ENCODE measurements at regions not wholly inside any gene's neighbourhood (a gene's known extent, or its start where the extent isn't known, plus 50 kb on each side); places are given as distances from the start of the nearest gene placed in this dataset.
"Not testable (repeated sequence)": the region's sequence is repeated elsewhere in the genome, so short reads cannot be mapped to it uniquely, and the experiment has no call there.

DNA sequence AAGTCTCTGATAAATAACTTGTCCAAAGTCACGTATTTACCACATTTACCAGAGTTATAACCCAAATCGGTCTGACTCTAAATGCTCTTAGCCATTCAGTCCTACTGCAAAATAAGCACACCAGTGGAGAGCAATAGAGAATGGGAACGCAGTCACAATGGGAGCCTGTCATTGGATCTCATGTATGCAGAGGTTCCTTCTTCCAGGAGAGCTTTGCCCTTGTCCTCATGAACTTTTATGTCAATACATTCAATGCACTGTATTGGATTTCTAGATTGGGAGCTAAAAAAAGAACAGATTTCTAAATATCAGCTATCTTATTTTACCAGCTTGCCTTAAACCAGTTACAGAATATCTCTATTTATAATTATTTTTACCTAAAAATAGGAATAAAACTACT lies 149.1 kb upstream of the CXXC4 start:
- no peaks in the 10 kb centered on the region for H3K36me3 ChIP-seq (ENCODE audit: control insufficient read depth, insufficient read depth, low read length)
- no peak overlapping the region for H3K27ac ChIP-seq (ENCODE audit: low read length)
- no peak overlapping the region for H3K4me3 ChIP-seq (ENCODE audit: low read length)
- no peak for DNase-seq
- no peaks in the 10 kb centered on the region for H3K4me1 ChIP-seq (ENCODE audit: control insufficient read depth, insufficient read depth, low read length)
- H3K9me3 ChIP-seq (ENCODE audit: control insufficient read depth, low read depth, low read length), result no peaks in the 10 kb centered on the region
- no peaks in the 10 kb centered on the region for H3K27me3 ChIP-seq (ENCODE audit: control insufficient read depth, insufficient read depth, low read length)
- WGBS (ENCODE audit: insufficient coverage, low lambda C conversion rate), result no CpG with 5 or more reads among the region's 3 CpGs

DNA sequence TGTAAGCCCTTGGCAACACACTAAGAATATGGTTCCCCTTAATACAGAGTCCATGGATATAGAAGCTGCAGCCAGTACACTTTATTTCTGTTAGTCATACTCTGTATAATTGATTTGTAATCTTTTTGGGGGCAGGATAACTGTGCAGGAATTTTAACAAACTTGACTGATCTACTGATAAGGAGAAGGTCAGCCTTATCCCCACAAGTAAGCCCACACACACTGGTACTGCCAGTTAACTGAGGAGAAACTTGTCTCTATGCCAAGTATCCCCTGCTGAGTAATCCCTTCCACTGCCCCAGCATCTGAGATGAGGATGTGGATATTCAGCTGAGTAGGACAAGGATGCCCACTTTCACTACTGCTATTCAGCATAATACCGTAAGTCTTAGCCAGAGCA lies 154.9 kb upstream of the CXXC4 start:
- no peaks in the 10 kb centered on the region for H3K4me1 ChIP-seq (ENCODE audit: control insufficient read depth, insufficient read depth, low read length)
- no peaks in the 10 kb centered on the region for H3K27me3 ChIP-seq (ENCODE audit: control insufficient read depth, insufficient read depth, low read length)
- no CpG with 5 or more reads among the region's 1 CpG for WGBS (ENCODE audit: insufficient coverage, low lambda C conversion rate)
- DNase-seq, result no peak
- H3K9me3 ChIP-seq (ENCODE audit: control insufficient read depth, low read depth, low read length), result no peaks in the 10 kb centered on the region
- no peak overlapping the region for H3K4me3 ChIP-seq (ENCODE audit: low read length)
- no peak overlapping the region for H3K27ac ChIP-seq (ENCODE audit: low read length)
- H3K36me3 ChIP-seq (ENCODE audit: control insufficient read depth, insufficient read depth, low read length), result no peaks in the 10 kb centered on the region

DNA sequence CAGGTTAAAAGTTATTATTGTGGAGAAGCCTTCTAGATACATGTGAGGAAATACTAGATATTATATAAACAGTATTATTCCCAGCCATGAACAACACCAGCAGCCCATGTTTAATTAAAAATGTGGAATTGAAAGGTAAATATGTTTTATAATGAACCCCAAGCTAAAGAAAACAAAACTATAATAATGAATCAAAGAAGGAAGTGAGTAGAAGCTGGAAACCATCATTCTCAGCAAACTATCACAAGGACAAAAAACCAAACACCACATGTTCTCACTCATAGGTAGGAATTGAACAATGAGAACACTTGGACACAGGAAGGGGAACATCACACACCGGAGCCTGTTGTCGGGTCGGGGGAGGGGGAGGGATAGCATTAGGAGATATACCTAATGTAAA lies 167.6 kb upstream of the CXXC4 start:
- H3K4me1 ChIP-seq (ENCODE audit: control insufficient read depth, insufficient read depth, low read length); H3K36me3 ChIP-seq (ENCODE audit: control insufficient read depth, insufficient read depth, low read length); DNase-seq; H3K27ac ChIP-seq (ENCODE audit: low read length); H3K27me3 ChIP-seq (ENCODE audit: control insufficient read depth, insufficient read depth, low read length); H3K4me3 ChIP-seq (ENCODE audit: low read length); H3K9me3 ChIP-seq (ENCODE audit: control insufficient read depth, low read depth, low read length): not testable (repeated sequence)
- WGBS (ENCODE audit: insufficient coverage, low lambda C conversion rate), result no CpG with 5 or more reads among the region's 3 CpGs

DNA sequence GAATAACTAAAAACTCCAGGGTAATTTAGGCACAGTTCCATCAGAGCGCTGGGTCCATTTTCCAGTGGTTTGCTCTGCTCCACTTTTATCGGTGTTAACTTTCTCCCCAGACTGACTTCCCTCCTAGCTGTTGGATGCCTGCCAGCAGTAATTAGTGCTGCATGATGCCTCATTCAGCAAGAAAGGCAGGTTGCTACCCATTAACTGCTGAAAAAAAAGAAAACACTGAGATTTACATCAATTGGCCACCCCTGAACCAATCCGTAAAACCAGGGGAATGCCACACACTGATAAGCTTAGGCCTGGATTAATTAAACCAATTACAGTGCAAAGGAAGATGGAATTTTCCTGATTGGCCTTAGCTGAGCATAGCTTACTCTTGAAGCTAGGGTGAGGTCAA lies 182.4 kb upstream of the CXXC4 start:
- peak; percentile 16 to 37 for DNase-seq

DNA sequence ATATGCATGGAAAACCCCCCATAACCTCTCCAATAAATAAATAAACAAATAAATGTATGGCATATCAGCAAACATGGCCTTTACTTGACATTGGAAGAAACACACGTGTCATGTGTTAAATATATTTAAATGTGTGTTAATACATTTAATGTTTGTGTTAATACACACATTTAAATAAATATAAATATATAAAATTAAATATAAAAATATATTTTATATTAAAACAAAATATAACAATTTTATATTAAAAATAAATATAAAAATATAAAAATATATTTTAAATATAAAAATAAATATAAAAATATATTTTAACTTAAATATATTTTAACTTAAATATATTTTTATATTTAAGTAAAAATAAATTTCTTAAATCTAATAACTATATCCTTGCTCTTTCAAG lies 187.6 kb upstream of the CXXC4 start:
- Histone ChIP-seq H3K27me3 (ENCODE audit: control insufficient read depth, insufficient read depth, low read length) (no peaks in the 10 kb centered on the region), H3K4me1 (ENCODE audit: control insufficient read depth, insufficient read depth, low read length) (no peaks in the 10 kb centered on the region), H3K36me3 (ENCODE audit: control insufficient read depth, insufficient read depth, low read length) (no peaks in the 10 kb centered on the region), H3K9me3 (ENCODE audit: control insufficient read depth, low read depth, low read length) (no peaks in the 10 kb centered on the region), H3K4me3 (ENCODE audit: low read length) (no peak overlapping the region), H3K27ac (ENCODE audit: low read length) (no peak overlapping the region)
- no peak for DNase-seq
- no CpG with 5 or more reads among the region's 1 CpG for WGBS (ENCODE audit: insufficient coverage, low lambda C conversion rate)

More for the DNA sequence above, 182.4 kb upstream of the CXXC4 start:
- 60% methylated on average over 1 of the region's 3 CpGs for WGBS (ENCODE audit: insufficient coverage, low lambda C conversion rate)
- Histone ChIP-seq H3K36me3 (ENCODE audit: control insufficient read depth, insufficient read depth, low read length) (no peaks in the 10 kb centered on the region), H3K27ac (ENCODE audit: low read length) (no peak overlapping the region), H3K9me3 (ENCODE audit: control insufficient read depth, low read depth, low read length) (no peaks in the 10 kb centered on the region), H3K4me1 (ENCODE audit: control insufficient read depth, insufficient read depth, low read length) (no peaks in the 10 kb centered on the region), H3K4me3 (ENCODE audit: low read length) (no peak overlapping the region), H3K27me3 (ENCODE audit: control insufficient read depth, insufficient read depth, low read length) (no peaks in the 10 kb centered on the region)

DNA sequence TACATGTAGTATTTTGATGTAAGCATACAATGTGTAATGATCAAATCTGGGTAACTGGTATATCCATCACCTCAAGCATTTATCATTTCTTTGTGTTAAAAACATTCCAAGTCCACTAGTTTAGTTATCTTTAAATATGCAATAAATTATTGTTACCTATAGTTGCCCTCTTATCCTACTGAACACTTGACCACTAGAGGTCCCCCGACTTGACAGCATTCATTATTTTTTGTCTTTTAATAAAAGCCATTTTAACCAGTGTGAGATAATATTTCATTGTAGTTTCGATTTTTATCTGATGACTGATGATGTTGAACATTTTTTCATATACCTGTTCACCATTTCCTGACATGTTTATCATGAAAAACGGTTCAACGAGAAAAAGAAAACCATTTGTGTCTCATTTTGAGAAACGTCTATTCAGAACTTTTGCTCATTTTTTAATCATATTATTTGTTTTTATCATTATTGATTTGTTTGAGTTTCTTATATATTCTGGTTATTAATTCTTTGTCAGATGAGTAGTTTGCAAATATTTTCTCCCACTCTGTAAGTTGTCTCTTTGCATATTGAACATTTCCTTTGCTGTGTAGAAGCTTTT lies 199.0 kb upstream of the CXXC4 start:
- 90% methylated on average over 2 of the region's 5 CpGs for WGBS (ENCODE audit: insufficient coverage, low lambda C conversion rate)
- no peaks in the 10 kb centered on the region for H3K9me3 ChIP-seq (ENCODE audit: control insufficient read depth, low read depth, low read length)
- DNase-seq, result no peak

DNA sequence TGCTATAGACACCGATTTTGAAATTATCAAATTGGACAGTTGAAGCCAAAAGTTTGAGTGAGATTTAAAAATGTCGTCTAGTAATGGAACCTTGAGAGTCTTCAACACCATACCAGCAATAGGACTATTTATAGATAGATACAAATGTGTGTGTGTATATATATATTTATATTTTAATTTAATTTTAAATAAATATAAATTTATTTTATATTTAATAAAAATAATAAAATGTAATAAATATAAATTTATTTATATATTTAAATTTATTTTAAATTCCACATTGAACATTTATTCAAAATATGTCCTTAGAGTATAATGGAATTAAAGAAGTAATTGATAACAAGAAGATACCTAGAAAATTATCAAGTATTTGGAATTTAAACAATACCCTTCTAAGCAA lies 221.9 kb upstream of the CXXC4 start:
- WGBS (ENCODE audit: insufficient coverage, low lambda C conversion rate), result no CpG with 5 or more reads among the region's 2 CpGs
- H3K27ac ChIP-seq (ENCODE audit: low read length), result no peak overlapping the region
- H3K27me3 ChIP-seq (ENCODE audit: control insufficient read depth, insufficient read depth, low read length), result no peaks in the 10 kb centered on the region
- no peaks in the 10 kb centered on the region for H3K4me1 ChIP-seq (ENCODE audit: control insufficient read depth, insufficient read depth, low read length)
- no peaks in the 10 kb centered on the region for H3K36me3 ChIP-seq (ENCODE audit: control insufficient read depth, insufficient read depth, low read length)
- DNase-seq, result no peak
- no peaks in the 10 kb centered on the region for H3K9me3 ChIP-seq (ENCODE audit: control insufficient read depth, low read depth, low read length)
- no peak overlapping the region for H3K4me3 ChIP-seq (ENCODE audit: low read length)

More for the DNA sequence above, 199.0 kb upstream of the CXXC4 start:
- Histone ChIP-seq H3K27ac (ENCODE audit: low read length) (no peak overlapping the region), H3K4me3 (ENCODE audit: low read length) (no peak overlapping the region), H3K36me3 (ENCODE audit: control insufficient read depth, insufficient read depth, low read length) (no peaks in the 10 kb centered on the region), H3K4me1 (ENCODE audit: control insufficient read depth, insufficient read depth, low read length) (no peaks in the 10 kb centered on the region), H3K27me3 (ENCODE audit: control insufficient read depth, insufficient read depth, low read length) (no peaks in the 10 kb centered on the region)

- H3K4me3 ChIP-seq (ENCODE audit: low read length), result no peak overlapping the region
- no peak overlapping the region for H3K27ac ChIP-seq (ENCODE audit: low read length)
- whole genome bisulfite sequencing (ENCODE audit: insufficient coverage, low lambda C conversion rate), result 50% methylated on average over 2 of the region's 4 CpGs
- no peaks in the 10 kb centered on the region for H3K4me1 ChIP-seq (ENCODE audit: control insufficient read depth, insufficient read depth, low read length)
- H3K9me3 ChIP-seq (ENCODE audit: control insufficient read depth, low read depth, low read length), result no peaks in the 10 kb centered on the region
- no peaks in the 10 kb centered on the region for H3K36me3 ChIP-seq (ENCODE audit: control insufficient read depth, insufficient read depth, low read length)
- no peak for DNase-seq
- no peaks in the 10 kb centered on the region for H3K27me3 ChIP-seq (ENCODE audit: control insufficient read depth, insufficient read depth, low read length)
These were observed 225.0 kb upstream of the CXXC4 start for GRCh38 chr4:104719539-104720230.

DNA sequence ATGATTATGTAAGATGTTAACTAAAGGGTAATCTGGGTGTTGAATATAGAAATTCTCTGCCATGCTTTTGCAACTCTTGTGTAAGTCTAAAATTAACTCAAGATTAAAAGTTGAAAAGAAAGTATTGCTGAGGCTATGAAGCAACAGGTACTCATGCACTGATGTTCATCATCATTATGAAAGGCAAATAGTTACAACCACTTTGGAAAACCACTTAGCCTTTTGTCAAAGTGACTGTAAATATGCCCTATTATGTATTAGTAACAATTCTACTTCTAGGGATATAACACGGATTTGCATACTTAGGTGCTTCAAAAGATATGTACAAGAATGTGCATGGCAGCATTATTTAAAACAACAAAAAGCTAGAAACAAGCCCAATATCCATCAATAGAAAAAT lies 227.8 kb upstream of the CXXC4 start:
- Histone ChIP-seq H3K36me3 (ENCODE audit: control insufficient read depth, insufficient read depth, low read length) (no peaks in the 10 kb centered on the region), H3K4me3 (ENCODE audit: low read length) (no peak overlapping the region), H3K4me1 (ENCODE audit: control insufficient read depth, insufficient read depth, low read length) (no peaks in the 10 kb centered on the region), H3K9me3 (ENCODE audit: control insufficient read depth, low read depth, low read length) (no peaks in the 10 kb centered on the region), H3K27me3 (ENCODE audit: control insufficient read depth, insufficient read depth, low read length) (no peaks in the 10 kb centered on the region), H3K27ac (ENCODE audit: low read length) (no peak overlapping the region)
- no peak for DNase-seq
- no CpG with 5 or more reads among the region's 1 CpG for WGBS (ENCODE audit: insufficient coverage, low lambda C conversion rate)

DNA sequence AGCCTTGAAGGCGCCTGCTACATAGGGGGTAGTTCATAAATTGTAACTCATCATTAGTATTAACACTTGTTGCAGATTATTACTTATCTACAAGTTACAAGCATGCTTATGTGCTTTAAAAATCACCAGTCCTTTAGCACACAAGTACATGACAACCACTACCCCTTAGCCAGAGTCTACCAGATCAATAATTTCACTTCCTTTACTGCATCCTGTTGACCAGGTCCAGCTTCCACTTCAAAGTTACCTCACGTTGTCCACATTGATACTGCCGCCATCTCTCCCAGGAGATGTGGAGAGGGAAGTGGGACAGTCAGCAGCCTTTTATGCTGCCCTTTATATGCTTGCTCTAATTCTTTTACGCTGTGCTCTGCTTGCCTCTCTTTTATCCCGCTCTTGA lies 231.3 kb upstream of the CXXC4 start:
- Histone ChIP-seq H3K27ac (ENCODE audit: low read length) (no peak overlapping the region), H3K9me3 (ENCODE audit: control insufficient read depth, low read depth, low read length) (no peaks in the 10 kb centered on the region), H3K4me3 (ENCODE audit: low read length) (no peak overlapping the region), H3K27me3 (ENCODE audit: control insufficient read depth, insufficient read depth, low read length) (no peaks in the 10 kb centered on the region), H3K4me1 (ENCODE audit: control insufficient read depth, insufficient read depth, low read length) (no peaks in the 10 kb centered on the region), H3K36me3 (ENCODE audit: control insufficient read depth, insufficient read depth, low read length) (no peaks in the 10 kb centered on the region)
- 100% methylated on average over 1 of the region's 5 CpGs for WGBS (ENCODE audit: insufficient coverage, low lambda C conversion rate)
- DNase-seq, result no peak

- no peaks in the 10 kb centered on the region for H3K4me1 ChIP-seq (ENCODE audit: control insufficient read depth, insufficient read depth, low read length)
- no peak for DNase-seq
- H3K4me3 ChIP-seq (ENCODE audit: low read length), result no peak overlapping the region
- H3K27ac ChIP-seq (ENCODE audit: low read length), result no peak overlapping the region
- H3K27me3 ChIP-seq (ENCODE audit: control insufficient read depth, insufficient read depth, low read length), result no peaks in the 10 kb centered on the region
- H3K9me3 ChIP-seq (ENCODE audit: control insufficient read depth, low read depth, low read length), result no peaks in the 10 kb centered on the region
- WGBS (ENCODE audit: insufficient coverage, low lambda C conversion rate), result no CpG with 5 or more reads among the region's 3 CpGs
- H3K36me3 ChIP-seq (ENCODE audit: control insufficient read depth, insufficient read depth, low read length), result no peaks in the 10 kb centered on the region
These were observed 232.9 kb upstream of the CXXC4 start for GRCh38 chr4:104727643-104728042.

All from large intestine (tissue), 3 donors.